ENCODE measurements at regions not wholly inside any gene's neighbourhood (a gene's known extent, or its start where the extent isn't known, plus 50 kb on each side); places are given as distances from the start of the nearest gene placed in this dataset.

- TF ChIP-seq, protein P1, sequence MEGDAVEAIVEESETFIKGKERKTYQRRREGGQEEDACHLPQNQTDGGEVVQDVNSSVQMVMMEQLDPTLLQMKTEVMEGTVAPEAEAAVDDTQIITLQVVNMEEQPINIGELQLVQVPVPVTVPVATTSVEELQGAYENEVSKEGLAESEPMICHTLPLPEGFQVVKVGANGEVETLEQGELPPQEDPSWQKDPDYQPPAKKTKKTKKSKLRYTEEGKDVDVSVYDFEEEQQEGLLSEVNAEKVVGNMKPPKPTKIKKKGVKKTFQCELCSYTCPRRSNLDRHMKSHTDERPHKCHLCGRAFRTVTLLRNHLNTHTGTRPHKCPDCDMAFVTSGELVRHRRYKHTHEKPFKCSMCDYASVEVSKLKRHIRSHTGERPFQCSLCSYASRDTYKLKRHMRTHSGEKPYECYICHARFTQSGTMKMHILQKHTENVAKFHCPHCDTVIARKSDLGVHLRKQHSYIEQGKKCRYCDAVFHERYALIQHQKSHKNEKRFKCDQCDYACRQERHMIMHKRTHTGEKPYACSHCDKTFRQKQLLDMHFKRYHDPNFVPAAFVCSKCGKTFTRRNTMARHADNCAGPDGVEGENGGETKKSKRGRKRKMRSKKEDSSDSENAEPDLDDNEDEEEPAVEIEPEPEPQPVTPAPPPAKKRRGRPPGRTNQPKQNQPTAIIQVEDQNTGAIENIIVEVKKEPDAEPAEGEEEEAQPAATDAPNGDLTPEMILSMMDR (IDR thresholded peaks at IDR 0.05; ENCODE audit: low read depth, low read length, missing input control), result no peak
- TF ChIP-seq ATF3 (IDR thresholded peaks at IDR 0.05) (no peak), MAX (IDR thresholded peaks at IDR 0.05) (no peak), YY1 (IDR thresholded peaks at IDR 0.05) (no peak), FOXA1 (IDR thresholded peaks at IDR 0.05) (no peak), RAD21 (IDR thresholded peaks at IDR 0.05) (no peak)
- TF ChIP-seq, protein P2, sequence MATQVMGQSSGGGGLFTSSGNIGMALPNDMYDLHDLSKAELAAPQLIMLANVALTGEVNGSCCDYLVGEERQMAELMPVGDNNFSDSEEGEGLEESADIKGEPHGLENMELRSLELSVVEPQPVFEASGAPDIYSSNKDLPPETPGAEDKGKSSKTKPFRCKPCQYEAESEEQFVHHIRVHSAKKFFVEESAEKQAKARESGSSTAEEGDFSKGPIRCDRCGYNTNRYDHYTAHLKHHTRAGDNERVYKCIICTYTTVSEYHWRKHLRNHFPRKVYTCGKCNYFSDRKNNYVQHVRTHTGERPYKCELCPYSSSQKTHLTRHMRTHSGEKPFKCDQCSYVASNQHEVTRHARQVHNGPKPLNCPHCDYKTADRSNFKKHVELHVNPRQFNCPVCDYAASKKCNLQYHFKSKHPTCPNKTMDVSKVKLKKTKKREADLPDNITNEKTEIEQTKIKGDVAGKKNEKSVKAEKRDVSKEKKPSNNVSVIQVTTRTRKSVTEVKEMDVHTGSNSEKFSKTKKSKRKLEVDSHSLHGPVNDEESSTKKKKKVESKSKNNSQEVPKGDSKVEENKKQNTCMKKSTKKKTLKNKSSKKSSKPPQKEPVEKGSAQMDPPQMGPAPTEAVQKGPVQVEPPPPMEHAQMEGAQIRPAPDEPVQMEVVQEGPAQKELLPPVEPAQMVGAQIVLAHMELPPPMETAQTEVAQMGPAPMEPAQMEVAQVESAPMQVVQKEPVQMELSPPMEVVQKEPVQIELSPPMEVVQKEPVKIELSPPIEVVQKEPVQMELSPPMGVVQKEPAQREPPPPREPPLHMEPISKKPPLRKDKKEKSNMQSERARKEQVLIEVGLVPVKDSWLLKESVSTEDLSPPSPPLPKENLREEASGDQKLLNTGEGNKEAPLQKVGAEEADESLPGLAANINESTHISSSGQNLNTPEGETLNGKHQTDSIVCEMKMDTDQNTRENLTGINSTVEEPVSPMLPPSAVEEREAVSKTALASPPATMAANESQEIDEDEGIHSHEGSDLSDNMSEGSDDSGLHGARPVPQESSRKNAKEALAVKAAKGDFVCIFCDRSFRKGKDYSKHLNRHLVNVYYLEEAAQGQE (IDR thresholded peaks at IDR 0.05), result no peak
These were observed 354.6 kb upstream of the SHH start for GRCh38 chr7:156166692-156167416.
